GM12878 (cell line): ENCODE measurements at regions not wholly inside any gene's neighbourhood (a gene's known extent, or its start where the extent isn't known, plus 50 kb on each side); places are given as distances from the start of the nearest gene placed in this dataset.

ENCODE experiments used
- ATF7 ChIP-seq: fragments of 450-650 bp; IDR thresholded peaks from 2 replicates; pipeline ENCODE4 v1.6.1; 2016; ENCODE audit warnings: low read depth, mild to moderate bottlenecking
- ETV6 ChIP-seq, 2 experiments: fragments of 450-650 bp in 1 of 2; IDR thresholded peaks in 1 of 2; conservative IDR thresholded peaks in 1 of 2; 2 replicates each; pipeline ENCODE4 v1.6.1; 2014; ENCODE audit warnings: antibody characterized with exemption in 1 of 2, borderline replicate concordance in 1 of 2, low read depth in 1 of 2, mild to moderate bottlenecking in 1 of 2, moderate library complexity in 1 of 2
- IKZF1 ChIP-seq: fragments of 450-650 bp; conservative IDR thresholded peaks from 2 replicates; pipeline ENCODE4 v1.6.1; 2017; ENCODE audit warnings: antibody characterized with exemption, mild to moderate bottlenecking
- IRF5 ChIP-seq: fragments of 450-650 bp; IDR thresholded peaks from 2 replicates; pipeline ENCODE4 v1.6.1; 2017; ENCODE audit warnings: borderline replicate concordance
- JUND ChIP-seq: IDR thresholded peaks from 2 replicates; pipeline ENCODE4 v1.6.1; 2012; ENCODE audit warnings: low read depth, mild to moderate bottlenecking, low read length, improper control_type of control experiment, moderate library complexity
- KLF5 ChIP-seq: fragments of 450-650 bp; IDR thresholded peaks from 2 replicates; pipeline ENCODE4 v1.6.1; 2014; ENCODE audit warnings: mild to moderate bottlenecking; ENCODE audit not compliant: partially characterized antibody
- MYC ChIP-seq: IDR thresholded peaks from 2 replicates; pipeline ENCODE4 v1.6.1; 2011; ENCODE audit warnings: mild to moderate bottlenecking, low read length, moderate library complexity, inconsistent platforms; ENCODE audit not compliant: insufficient read depth, insufficient replicate concordance, insufficient read length, severe bottlenecking
- SMAD1 ChIP-seq: fragments of 450-650 bp; IDR thresholded peaks from 2 replicates; pipeline ENCODE4 v1.6.1; 2018; ENCODE audit warnings: mild to moderate bottlenecking, low read depth; ENCODE audit not compliant: partially characterized antibody

DNA sequence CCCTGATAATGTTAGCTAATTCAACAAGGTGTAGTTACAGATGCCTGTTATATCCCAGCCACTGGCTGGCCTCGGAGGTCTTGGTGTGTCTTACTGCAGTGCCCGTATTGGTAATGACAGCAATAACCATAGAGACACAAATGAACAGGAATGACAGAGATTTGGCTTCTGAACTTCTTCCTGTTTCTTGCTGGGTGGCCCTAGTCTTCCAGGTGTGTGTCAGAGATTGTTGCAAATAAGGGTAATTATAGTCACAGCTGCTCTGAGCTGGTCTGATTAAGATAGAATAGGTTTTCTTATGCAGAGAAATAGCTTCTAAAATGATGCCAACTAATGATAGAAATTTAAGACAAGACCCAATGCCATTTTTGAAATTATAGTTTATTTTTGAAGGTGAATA lies 64.1 kb upstream of the MAD2L1 start (continued):
- TF ChIP-seq ETV6 (conservative IDR thresholded peaks at IDR 0.05 in 1 of 2, IDR thresholded peaks at IDR 0.05 in 1 of 2; ENCODE audit: borderline replicate concordance in 1 of 2, low read depth in 1 of 2) = no peak
- no peak for TF ChIP-seq JUND
- no peak for TF ChIP-seq SMAD1
- TF ChIP-seq IKZF1 = no peak
- no peak for TF ChIP-seq ATF7
- no peak for TF ChIP-seq KLF5
- TF ChIP-seq IRF5 = no peak
- no peak for TF ChIP-seq MYC
